Adrenal gland (tissue), 5 donors: ENCODE measurements at regions not wholly inside any gene's neighbourhood (a gene's known extent, or its start where the extent isn't known, plus 50 kb on each side); places are given as distances from the start of the nearest gene placed in this dataset.

ENCODE experiments used
- POLR2A ChIP-seq, 2 donors: fragments of 450-650 bp; IDR thresholded peaks; one replicate each; pipeline ENCODE4 v1.6.1; 2017; ENCODE audit warnings: antibody characterized with exemption in 2 of 2, mild to moderate bottlenecking in 2 of 2, moderate library complexity in 1 of 2
- TF ChIP-seq, protein P1 (sequence below), 6 experiments: fragments of 450-650 bp in 4 of 6; fragments of 200-600 bp in 2 of 6; sonication (generic) in 1 of 6; IDR thresholded peaks; 1 replicate in 5 of 6; 2 replicates in 1 of 6; pipeline versions ENCODE4 v1.5.1 to v1.8.0; 2016 to 2021; ENCODE audit warnings: antibody characterized with exemption in 6 of 6, mild to moderate bottlenecking in 2 of 6, moderate library complexity in 1 of 6
- donor health status: DM: no; HTN: no; CAD: no.

DNA sequence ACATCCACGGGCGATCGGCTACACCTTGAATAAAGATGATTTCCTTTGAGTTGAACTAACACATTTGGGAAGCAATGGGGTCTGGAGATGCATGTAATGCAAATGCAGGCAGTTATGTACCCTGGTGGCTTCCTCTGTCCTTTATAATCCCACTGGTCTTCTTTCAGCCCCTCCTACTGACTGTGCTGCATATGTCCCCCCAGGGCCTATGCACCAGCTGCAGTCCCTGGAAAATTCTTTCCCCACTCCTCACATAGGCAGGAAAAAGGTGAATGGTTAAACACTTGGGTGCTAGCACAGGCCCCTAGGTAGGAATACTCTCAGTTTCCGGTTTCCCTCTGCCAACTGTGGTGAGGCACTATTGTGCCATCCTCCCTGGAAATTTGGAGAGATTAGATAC lies 294.8 kb upstream of the SOX5 start:
- TF ChIP-seq, protein P1, sequence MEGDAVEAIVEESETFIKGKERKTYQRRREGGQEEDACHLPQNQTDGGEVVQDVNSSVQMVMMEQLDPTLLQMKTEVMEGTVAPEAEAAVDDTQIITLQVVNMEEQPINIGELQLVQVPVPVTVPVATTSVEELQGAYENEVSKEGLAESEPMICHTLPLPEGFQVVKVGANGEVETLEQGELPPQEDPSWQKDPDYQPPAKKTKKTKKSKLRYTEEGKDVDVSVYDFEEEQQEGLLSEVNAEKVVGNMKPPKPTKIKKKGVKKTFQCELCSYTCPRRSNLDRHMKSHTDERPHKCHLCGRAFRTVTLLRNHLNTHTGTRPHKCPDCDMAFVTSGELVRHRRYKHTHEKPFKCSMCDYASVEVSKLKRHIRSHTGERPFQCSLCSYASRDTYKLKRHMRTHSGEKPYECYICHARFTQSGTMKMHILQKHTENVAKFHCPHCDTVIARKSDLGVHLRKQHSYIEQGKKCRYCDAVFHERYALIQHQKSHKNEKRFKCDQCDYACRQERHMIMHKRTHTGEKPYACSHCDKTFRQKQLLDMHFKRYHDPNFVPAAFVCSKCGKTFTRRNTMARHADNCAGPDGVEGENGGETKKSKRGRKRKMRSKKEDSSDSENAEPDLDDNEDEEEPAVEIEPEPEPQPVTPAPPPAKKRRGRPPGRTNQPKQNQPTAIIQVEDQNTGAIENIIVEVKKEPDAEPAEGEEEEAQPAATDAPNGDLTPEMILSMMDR (IDR thresholded peaks at IDR 0.05), result no peak
- TF ChIP-seq POLR2A (IDR thresholded peaks at IDR 0.05), result no peak
